Esophagus squamous epithelium (tissue), 5 donors: ENCODE measurements at regions not wholly inside any gene's neighbourhood (a gene's known extent, or its start where the extent isn't known, plus 50 kb on each side); places are given as distances from the start of the nearest gene placed in this dataset.

Source experiments
- DNase-seq: peaks from one replicate; lab custom pipeline; 2025; lab: John Stamatoyannopoulos, UW
- H3K27ac ChIP-seq, 4 donors: fragments of 200-600 bp; sonication (generic); one replicate each; pipeline ENCODE4 v1.5.1; 2016 to 2019; ENCODE audit warnings: mild to moderate bottlenecking in 1 of 4
- H3K27me3 ChIP-seq, 4 donors: fragments of 200-600 bp; sonication (generic); 1 replicate in 3 of 4; 2 replicates in 1 of 4; pipeline versions ENCODE4 v1.5.1 to v1.6.0; 2017 to 2021; ENCODE audit warnings: antibody characterized with exemption in 1 of 4
- H3K36me3 ChIP-seq, 3 donors: fragments of 200-600 bp; sonication (generic); one replicate each; pipeline ENCODE4 v1.5.1; 2016 to 2019
- H3K4me1 ChIP-seq, 3 donors: fragments of 200-600 bp; sonication (generic); one replicate each; pipeline ENCODE4 v1.5.1; 2017 to 2019
- H3K4me3 ChIP-seq, 4 donors: fragments of 200-600 bp; sonication (generic); 1 replicate in 3 of 4; 2 replicates in 1 of 4; pipeline ENCODE4 v1.5.1; 2016 to 2019; ENCODE audit warnings: mild to moderate bottlenecking in 2 of 4, moderate library complexity in 1 of 4
- H3K9me3 ChIP-seq, 3 donors: fragments of 200-600 bp; sonication (generic); one replicate each; pipeline ENCODE4 v1.5.1; 2016 to 2019
- POLR2A ChIP-seq, 4 donors: fragments of 450-650 bp; IDR thresholded peaks; one replicate each; pipeline ENCODE4 v1.6.1; 2017; ENCODE audit warnings: antibody characterized with exemption in 4 of 4, mild to moderate bottlenecking in 4 of 4, moderate library complexity in 3 of 4
- WGBS, 2 donors: methylation state at CpG; one replicate each; pipeline ENCODE4 v1.1.5; 2018; 5-methylcytosine and 5-hydroxymethylcytosine counted together
- intact Hi-C: fragments of 100-400 bp; cut with DNase I; formaldehyde crosslinking; loops from one replicate; pipeline ENCODE4 v1.15.0; 2022
- TF ChIP-seq, protein P1 (sequence below), 6 experiments: fragments of 450-650 bp in 4 of 6; fragments of 200-600 bp in 2 of 6; sonication (generic) in 2 of 6; IDR thresholded peaks; one replicate each; pipeline ENCODE4 v1.5.1; 2016 to 2019; ENCODE audit warnings: antibody characterized with exemption in 6 of 6, mild to moderate bottlenecking in 4 of 6, moderate library complexity in 4 of 6
- donor health status: DM: yes; HTN: yes; CAD: no.

DNA sequence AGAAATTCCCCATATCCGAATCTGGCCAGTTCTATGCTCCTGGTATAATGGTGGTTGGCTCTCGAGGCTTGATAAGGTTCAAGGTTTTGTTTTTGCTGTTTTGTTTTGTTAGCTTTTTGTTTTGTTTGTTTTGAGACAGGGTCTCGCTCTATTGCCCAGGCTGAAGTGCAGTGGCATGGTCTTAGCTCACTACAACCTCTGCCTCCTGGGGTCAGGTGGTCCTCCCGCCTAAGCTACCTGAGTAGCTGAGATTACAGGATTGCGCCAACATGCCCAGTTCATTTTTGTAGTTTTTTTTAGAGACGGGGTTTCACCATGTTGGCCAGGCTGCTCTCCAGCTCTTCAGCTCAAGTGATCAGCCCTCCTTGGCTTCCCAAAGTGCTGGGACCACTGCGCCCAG is 109.1 kb upstream of the ERRFI1 start:
- no peak overlapping the region for H3K4me3 ChIP-seq
- H3K9me3 ChIP-seq: no peaks in the 10 kb centered on the region
- peaks cover 8 to 48% (median 19%) of the 10 kb centered on the region in 3 donors for H3K4me1 ChIP-seq
- TF ChIP-seq POLR2A (IDR thresholded peaks at IDR 0.05): no peak
- TF ChIP-seq, protein P1, sequence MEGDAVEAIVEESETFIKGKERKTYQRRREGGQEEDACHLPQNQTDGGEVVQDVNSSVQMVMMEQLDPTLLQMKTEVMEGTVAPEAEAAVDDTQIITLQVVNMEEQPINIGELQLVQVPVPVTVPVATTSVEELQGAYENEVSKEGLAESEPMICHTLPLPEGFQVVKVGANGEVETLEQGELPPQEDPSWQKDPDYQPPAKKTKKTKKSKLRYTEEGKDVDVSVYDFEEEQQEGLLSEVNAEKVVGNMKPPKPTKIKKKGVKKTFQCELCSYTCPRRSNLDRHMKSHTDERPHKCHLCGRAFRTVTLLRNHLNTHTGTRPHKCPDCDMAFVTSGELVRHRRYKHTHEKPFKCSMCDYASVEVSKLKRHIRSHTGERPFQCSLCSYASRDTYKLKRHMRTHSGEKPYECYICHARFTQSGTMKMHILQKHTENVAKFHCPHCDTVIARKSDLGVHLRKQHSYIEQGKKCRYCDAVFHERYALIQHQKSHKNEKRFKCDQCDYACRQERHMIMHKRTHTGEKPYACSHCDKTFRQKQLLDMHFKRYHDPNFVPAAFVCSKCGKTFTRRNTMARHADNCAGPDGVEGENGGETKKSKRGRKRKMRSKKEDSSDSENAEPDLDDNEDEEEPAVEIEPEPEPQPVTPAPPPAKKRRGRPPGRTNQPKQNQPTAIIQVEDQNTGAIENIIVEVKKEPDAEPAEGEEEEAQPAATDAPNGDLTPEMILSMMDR (IDR thresholded peaks at IDR 0.05): no peak
- DNase-seq: no peak
- 81 to 85% methylated on average over 6 to 7 of the region's 7 CpGs for WGBS, 2 donors
- intact Hi-C loops: no loop called here
- peaks cover 0 to 8% (median 0%) of the 10 kb centered on the region in 4 donors for H3K27me3 ChIP-seq
- H3K36me3 ChIP-seq: no peaks in the 10 kb centered on the region
- H3K27ac ChIP-seq: peak overlapping the region; percentile 53 to 90 (median 83)

DNA sequence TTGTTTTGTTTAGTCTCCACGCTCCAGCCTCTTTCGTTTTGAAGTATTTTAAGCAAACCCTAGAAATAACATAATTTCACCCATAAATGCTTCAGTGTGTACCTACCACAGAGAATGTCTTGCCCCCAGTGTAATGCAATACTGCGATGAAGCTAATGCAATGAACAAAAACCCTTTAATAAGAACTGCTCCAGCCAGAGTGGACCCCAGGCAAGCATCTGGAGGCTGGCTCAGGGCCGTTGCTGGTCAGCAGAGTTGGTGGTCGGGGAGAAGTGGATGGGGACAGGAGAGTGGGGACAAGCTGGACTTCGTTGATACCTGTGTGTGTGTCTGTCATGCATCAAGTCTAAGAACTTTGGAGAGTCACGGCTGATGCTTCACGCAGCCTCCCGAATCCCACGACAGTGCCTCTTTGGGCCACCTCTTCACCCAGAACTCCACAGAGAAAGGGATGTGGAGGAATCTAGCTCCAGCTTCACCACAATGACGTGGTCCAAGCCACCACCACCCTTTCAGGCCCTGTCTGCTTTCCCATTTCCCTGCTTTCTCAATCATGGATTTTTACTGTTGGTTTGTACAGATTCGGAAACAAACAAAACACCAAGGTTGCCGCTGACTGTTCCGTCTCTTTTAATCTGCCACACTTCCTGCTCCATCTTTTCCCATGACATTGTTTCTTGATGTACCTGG is 108.6 kb upstream of the ERRFI1 start:
- Histone ChIP-seq H3K27me3 (peaks cover 0 to 8% (median 0%) of the 10 kb centered on the region in 4 donors), H3K27ac (peak overlapping the region; percentile 53 to 90 (median 83)), H3K9me3 (no peaks in the 10 kb centered on the region), H3K4me3 (peak overlapping the region in 1 of 4 donors; percentile 22), H3K36me3 (no peaks in the 10 kb centered on the region), H3K4me1 (peaks cover 8 to 48% (median 19%) of the 10 kb centered on the region in 3 donors)
- intact Hi-C loops: no loop called here
- 73 to 86% methylated on average over 14 of the region's 14 CpGs for WGBS, 2 donors
- DNase-seq: no peak
- no peak for TF ChIP-seq POLR2A (IDR thresholded peaks at IDR 0.05)
- TF ChIP-seq, protein P1 (IDR thresholded peaks at IDR 0.05): no peak

DNA sequence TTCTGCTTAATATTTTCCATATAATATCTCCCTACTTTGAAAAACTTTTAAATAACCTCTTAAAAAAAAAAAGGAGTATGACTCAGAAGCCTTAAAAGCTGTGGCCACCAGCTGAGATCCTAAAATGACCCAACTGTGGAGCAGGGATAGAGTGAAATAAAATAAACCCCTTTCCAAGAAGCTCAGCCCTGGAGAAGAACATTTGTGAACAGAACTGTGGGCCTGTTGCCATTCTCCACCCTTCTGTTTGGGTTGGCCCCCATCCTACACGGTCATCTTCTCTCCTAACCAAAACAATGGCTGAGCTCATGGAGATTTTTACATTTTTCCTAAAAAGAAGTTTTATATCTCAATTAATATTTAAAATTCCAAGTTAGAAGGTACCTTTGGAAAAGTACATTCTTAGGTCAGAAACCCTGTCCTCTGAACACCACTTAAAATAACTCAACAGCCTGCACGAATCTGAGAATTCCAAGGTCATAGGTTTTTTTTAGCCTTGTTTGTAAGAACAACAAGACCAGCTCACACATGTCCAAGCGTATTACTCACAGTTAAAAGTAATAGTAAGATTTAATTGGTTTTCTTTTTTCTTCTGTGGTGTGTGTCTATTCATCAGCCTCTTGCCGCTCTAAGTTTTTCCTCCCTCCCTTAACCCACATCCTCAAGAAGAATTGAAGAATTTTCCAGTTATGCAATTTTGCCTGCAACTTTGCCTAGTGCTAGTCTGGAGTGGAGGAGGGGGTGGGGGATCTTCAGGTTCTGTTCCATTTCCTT is 107.7 kb upstream of the ERRFI1 start:
- no peaks in the 10 kb centered on the region for H3K9me3 ChIP-seq
- no peak for DNase-seq
- H3K4me1 ChIP-seq: peaks cover 8 to 48% (median 19%) of the 10 kb centered on the region in 3 donors
- H3K4me3 ChIP-seq: peak overlapping the region in 1 of 4 donors; percentile 22
- 10 to 15% methylated on average over 4 of the region's 4 CpGs for WGBS, 2 donors
- peak overlapping the region; percentile 53 to 90 (median 83) for H3K27ac ChIP-seq
- H3K36me3 ChIP-seq: no peaks in the 10 kb centered on the region
- intact Hi-C loops: no loop called here
- peaks cover 0 to 8% (median 0%) of the 10 kb centered on the region in 4 donors for H3K27me3 ChIP-seq
- TF ChIP-seq POLR2A (IDR thresholded peaks at IDR 0.05): no peak
- TF ChIP-seq, protein P1 (IDR thresholded peaks at IDR 0.05): no peak

DNA sequence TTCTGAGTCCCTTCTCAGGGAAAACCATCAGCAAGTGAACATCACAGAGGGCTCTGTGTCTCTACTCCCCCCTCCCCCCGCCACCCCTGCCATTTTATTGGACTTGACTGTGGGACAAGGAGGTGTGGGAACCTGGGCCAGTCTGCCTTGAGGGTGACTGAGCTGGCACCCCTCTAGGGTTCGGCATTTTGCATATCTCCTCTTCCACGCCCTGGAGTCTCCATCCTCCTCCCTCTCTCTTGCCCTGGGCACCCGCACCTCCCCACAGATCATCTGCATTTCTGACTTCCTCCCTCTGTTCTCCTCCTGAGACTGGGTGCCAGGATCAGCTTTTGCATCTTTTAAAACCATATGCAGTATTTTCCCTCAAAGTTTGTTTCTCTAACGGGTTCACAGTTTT is 107.1 kb upstream of the ERRFI1 start:
- WGBS, 2 donors: 31 to 39% methylated on average over 5 of the region's 5 CpGs
- intact Hi-C loops: no loop called here

More for the DNA sequence above, 107.1 kb upstream of the ERRFI1 start:
- Histone ChIP-seq H3K36me3 (no peaks in the 10 kb centered on the region), H3K27me3 (peaks cover 0 to 8% (median 0%) of the 10 kb centered on the region in 4 donors), H3K4me3 (no peak overlapping the region), H3K27ac (peak overlapping the region; percentile 60 to 89 (median 83)), H3K4me1 (peaks cover 8 to 45% (median 19%) of the 10 kb centered on the region in 3 donors), H3K9me3 (no peaks in the 10 kb centered on the region)
- TF ChIP-seq POLR2A (IDR thresholded peaks at IDR 0.05): no peak
- TF ChIP-seq, protein P1 (IDR thresholded peaks at IDR 0.05): no peak
- no peak for DNase-seq
